Smooth muscle cell (in vitro differentiated cells): ENCODE measurements at regions not wholly inside any gene's neighbourhood (a gene's known extent, or its start where the extent isn't known, plus 50 kb on each side); places are given as distances from the start of the nearest gene placed in this dataset.

ENCODE experiments used
- DNase-seq: peaks from one replicate; lab custom pipeline; 2025; ENCODE audit not compliant: unreplicated experiment; lab: John Stamatoyannopoulos, UW
- H2AFZ ChIP-seq: fragments of 200-600 bp; sonication (generic); 2 replicates; pipeline ENCODE4 v1.6.0; 2016; ENCODE audit warnings: antibody characterized with exemption, low read depth, mild to moderate bottlenecking
- H3F3A ChIP-seq: fragments of 200-600 bp; sonication (generic); 2 replicates; pipeline ENCODE4 v1.6.0; 2017; ENCODE audit warnings: antibody characterized with exemption, low read depth
- H3K27ac ChIP-seq: fragments of 200-600 bp; sonication (generic); 2 replicates; pipeline ENCODE4 v1.5.1; 2016; ENCODE audit warnings: low read depth, mild to moderate bottlenecking
- H3K27me3 ChIP-seq: fragments of 200-600 bp; sonication (generic); 2 replicates; pipeline ENCODE4 v1.6.1; 2016; ENCODE audit warnings: low read depth, mild to moderate bottlenecking
- H3K36me3 ChIP-seq: fragments of 200-600 bp; sonication (generic); 2 replicates; pipeline ENCODE4 v1.5.1; 2016; ENCODE audit warnings: low read depth
- H3K4me1 ChIP-seq: fragments of 200-600 bp; sonication (generic); 2 replicates; pipeline ENCODE4 v1.5.1; 2016; ENCODE audit warnings: low read depth
- H3K4me2 ChIP-seq: fragments of 200-600 bp; sonication (generic); 2 replicates; pipeline ENCODE4 v1.6.0; 2016; ENCODE audit warnings: mild to moderate bottlenecking
- H3K4me3 ChIP-seq: fragments of 200-600 bp; sonication (generic); 2 replicates; pipeline ENCODE4 v1.5.1; 2016; ENCODE audit warnings: mild to moderate bottlenecking
- H3K79me2 ChIP-seq: fragments of 200-600 bp; sonication (generic); 2 replicates; pipeline ENCODE4 v1.6.0; 2016; ENCODE audit warnings: low read depth, mild to moderate bottlenecking
- H3K9ac ChIP-seq: fragments of 200-600 bp; sonication (generic); 2 replicates; pipeline ENCODE4 v1.6.0; 2016; ENCODE audit warnings: low read depth
- H3K9me3 ChIP-seq: fragments of 200-600 bp; sonication (generic); replicated peaks from 2 replicates; pipeline ENCODE4 v1.5.1; 2016; ENCODE audit warnings: low read depth
- H4K20me1 ChIP-seq: fragments of 200-600 bp; sonication (generic); 2 replicates; pipeline ENCODE4 v1.6.0; 2016; ENCODE audit warnings: low read depth
- WGBS: methylation state at CpG from one replicate; pipeline ENCODE4 v1.1.7; 2016; ENCODE audit warnings: low lambda C conversion rate; 5-methylcytosine and 5-hydroxymethylcytosine counted together
- TF ChIP-seq, protein P1 (sequence below): fragments of 200-600 bp; sonication (generic); IDR thresholded peaks from 2 replicates; pipeline ENCODE4 v1.5.1; 2017; ENCODE audit warnings: borderline replicate concordance, mild to moderate bottlenecking, antibody characterized with exemption; ENCODE audit not compliant: insufficient read depth, poor library complexity, severe bottlenecking

DNA sequence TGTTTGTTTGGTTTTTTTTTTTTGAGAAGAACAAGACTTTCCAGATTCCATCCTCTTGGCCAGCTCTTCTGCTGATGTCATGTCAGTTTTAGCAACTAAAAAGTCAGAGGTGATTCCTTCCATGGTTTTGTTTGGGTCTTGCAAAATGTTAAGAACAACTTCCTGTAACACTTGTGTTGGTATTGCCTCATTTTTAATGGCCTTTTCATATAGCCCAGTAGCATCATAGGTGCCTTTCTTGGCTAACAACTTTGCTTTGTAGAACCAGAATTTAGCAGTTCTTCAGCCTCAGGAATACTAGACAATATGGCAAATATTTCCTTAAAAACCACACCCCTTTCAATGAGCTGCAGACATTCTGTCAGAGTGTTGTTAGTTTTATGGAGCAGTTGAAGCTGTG, 99.5 kb upstream of the SIRPG start:
- Histone ChIP-seq H3K27ac (no peak overlapping the region), H3K9ac (no peak overlapping the region), H3K4me3 (no peak overlapping the region), H3K79me2 (no peaks in the 10 kb centered on the region), H3K36me3 (no peaks in the 10 kb centered on the region), H4K20me1 (no peaks in the 10 kb centered on the region), H3K4me1 (peaks cover 2% of the 10 kb centered on the region), H3K9me3 (no peaks in the 10 kb centered on the region), H3K27me3 (no peaks in the 10 kb centered on the region), H3K4me2 (no peak overlapping the region), H3F3A (no peaks in the 10 kb centered on the region), H2AFZ (no peak overlapping the region)
- TF ChIP-seq, protein P1, sequence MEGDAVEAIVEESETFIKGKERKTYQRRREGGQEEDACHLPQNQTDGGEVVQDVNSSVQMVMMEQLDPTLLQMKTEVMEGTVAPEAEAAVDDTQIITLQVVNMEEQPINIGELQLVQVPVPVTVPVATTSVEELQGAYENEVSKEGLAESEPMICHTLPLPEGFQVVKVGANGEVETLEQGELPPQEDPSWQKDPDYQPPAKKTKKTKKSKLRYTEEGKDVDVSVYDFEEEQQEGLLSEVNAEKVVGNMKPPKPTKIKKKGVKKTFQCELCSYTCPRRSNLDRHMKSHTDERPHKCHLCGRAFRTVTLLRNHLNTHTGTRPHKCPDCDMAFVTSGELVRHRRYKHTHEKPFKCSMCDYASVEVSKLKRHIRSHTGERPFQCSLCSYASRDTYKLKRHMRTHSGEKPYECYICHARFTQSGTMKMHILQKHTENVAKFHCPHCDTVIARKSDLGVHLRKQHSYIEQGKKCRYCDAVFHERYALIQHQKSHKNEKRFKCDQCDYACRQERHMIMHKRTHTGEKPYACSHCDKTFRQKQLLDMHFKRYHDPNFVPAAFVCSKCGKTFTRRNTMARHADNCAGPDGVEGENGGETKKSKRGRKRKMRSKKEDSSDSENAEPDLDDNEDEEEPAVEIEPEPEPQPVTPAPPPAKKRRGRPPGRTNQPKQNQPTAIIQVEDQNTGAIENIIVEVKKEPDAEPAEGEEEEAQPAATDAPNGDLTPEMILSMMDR: no peak
- no peak for DNase-seq

- no peaks in the 10 kb centered on the region for H3K4me1 ChIP-seq
- H3K4me3 ChIP-seq: no peak overlapping the region
- no peak overlapping the region for H3K9ac ChIP-seq
- 80% methylated on average over 4 of the region's 4 CpGs for WGBS
- no peaks in the 10 kb centered on the region for H4K20me1 ChIP-seq
- H3K27ac ChIP-seq: no peak overlapping the region
- TF ChIP-seq, protein P1: no peak
- no peaks in the 10 kb centered on the region for H3F3A ChIP-seq
- H3K79me2 ChIP-seq: no peaks in the 10 kb centered on the region
- H3K4me2 ChIP-seq: no peak overlapping the region
- no peak overlapping the region for H2AFZ ChIP-seq
- H3K36me3 ChIP-seq: no peaks in the 10 kb centered on the region
- DNase-seq: no peak
- no peaks in the 10 kb centered on the region for H3K27me3 ChIP-seq
- H3K9me3 ChIP-seq: no peaks in the 10 kb centered on the region
These were observed 97.2 kb upstream of the SIRPG start for GRCh38 chr20:1754749-1755148.

DNA sequence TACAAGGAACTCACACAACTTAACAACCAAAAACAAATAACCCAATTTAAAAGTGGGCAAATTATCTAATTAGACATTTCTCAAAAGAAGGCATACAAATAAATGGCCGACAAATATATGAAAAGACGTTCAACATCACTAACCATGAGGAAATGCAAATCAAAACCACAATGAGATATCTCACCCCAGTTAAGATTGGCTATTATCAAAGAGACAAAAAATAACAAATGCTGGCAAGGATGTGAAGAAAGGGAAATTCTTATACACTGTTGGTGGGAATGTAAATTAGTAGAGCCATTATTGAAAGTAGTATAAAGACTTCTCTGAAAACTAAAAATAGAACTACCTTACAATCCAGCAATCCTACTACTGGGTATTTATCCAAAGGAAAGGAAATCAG, 96.7 kb upstream of the SIRPG start:
- 78% methylated on average over 2 of the region's 2 CpGs for WGBS
- TF ChIP-seq, protein P1: no peak
- H3K9me3 ChIP-seq: no peaks in the 10 kb centered on the region

DNA sequence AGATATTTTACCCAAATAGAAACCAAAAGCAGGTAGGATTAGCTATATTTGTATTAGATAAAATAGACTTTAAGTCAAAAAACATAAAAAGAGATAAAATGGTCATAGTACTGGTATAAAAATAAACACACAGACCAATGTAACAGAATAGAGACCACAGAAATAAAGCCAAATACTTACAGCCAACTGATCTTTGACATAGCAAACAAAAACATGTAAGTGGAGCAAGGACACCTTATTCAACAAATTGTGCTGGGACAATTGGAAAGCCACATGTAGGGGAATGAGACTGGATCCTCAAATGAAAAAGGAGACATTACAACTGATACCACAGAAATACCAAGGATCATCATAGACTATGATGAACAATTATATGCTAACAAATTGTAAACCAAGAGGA, 94.5 kb upstream of the SIRPG start:
- H3K4me3 ChIP-seq: no peak overlapping the region
- no peak overlapping the region for H3K9ac ChIP-seq
- no peaks in the 10 kb centered on the region for H3K27me3 ChIP-seq
- H3K4me2 ChIP-seq: no peak overlapping the region
- no peak overlapping the region for H3K27ac ChIP-seq
- H2AFZ ChIP-seq: no peak overlapping the region
- H3K4me1 ChIP-seq: no peaks in the 10 kb centered on the region
- no peaks in the 10 kb centered on the region for H4K20me1 ChIP-seq
- no peak for DNase-seq
- H3F3A ChIP-seq: no peaks in the 10 kb centered on the region
- H3K36me3 ChIP-seq: no peaks in the 10 kb centered on the region
- no peaks in the 10 kb centered on the region for H3K9me3 ChIP-seq
- H3K79me2 ChIP-seq: no peaks in the 10 kb centered on the region
- TF ChIP-seq, protein P1: no peak

More for the DNA sequence above, 96.7 kb upstream of the SIRPG start:
- no peak for DNase-seq
- Histone ChIP-seq H4K20me1 (no peaks in the 10 kb centered on the region), H3K4me3 (no peak overlapping the region), H3K27me3 (no peaks in the 10 kb centered on the region), H3K4me1 (no peaks in the 10 kb centered on the region), H2AFZ (no peak overlapping the region), H3K4me2 (no peak overlapping the region), H3K79me2 (no peaks in the 10 kb centered on the region), H3K27ac (no peak overlapping the region), H3F3A (no peaks in the 10 kb centered on the region), H3K36me3 (no peaks in the 10 kb centered on the region), H3K9ac (no peak overlapping the region)
